ENCODE measurements at regions not wholly inside any gene's neighbourhood (a gene's known extent, or its start where the extent isn't known, plus 50 kb on each side); places are given as distances from the start of the nearest gene placed in this dataset.
"Not testable (repeated sequence)": the region's sequence is repeated elsewhere in the genome, so short reads cannot be mapped to it uniquely, and the experiment has no call there.

DNA sequence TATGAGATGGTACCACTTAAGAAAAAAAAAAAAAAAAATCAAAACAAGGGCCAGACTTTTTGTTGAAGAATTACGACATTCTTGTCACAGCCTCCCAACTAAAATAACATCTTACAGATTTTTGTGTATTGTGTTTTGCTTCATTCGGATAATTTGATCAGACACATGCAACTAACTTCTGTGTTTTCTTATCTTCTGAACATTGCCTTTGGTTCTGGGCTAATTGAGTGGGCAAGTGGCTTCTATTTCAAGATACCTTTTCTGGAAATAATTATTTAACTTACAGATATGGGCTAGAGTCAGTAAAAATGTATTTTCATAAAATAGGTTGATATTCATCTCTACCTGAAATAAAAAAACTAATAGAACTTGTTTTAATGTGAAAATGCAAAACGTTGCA, 165.1 kb downstream of the ANKRD7 start:
- TF ChIP-seq, protein P1, sequence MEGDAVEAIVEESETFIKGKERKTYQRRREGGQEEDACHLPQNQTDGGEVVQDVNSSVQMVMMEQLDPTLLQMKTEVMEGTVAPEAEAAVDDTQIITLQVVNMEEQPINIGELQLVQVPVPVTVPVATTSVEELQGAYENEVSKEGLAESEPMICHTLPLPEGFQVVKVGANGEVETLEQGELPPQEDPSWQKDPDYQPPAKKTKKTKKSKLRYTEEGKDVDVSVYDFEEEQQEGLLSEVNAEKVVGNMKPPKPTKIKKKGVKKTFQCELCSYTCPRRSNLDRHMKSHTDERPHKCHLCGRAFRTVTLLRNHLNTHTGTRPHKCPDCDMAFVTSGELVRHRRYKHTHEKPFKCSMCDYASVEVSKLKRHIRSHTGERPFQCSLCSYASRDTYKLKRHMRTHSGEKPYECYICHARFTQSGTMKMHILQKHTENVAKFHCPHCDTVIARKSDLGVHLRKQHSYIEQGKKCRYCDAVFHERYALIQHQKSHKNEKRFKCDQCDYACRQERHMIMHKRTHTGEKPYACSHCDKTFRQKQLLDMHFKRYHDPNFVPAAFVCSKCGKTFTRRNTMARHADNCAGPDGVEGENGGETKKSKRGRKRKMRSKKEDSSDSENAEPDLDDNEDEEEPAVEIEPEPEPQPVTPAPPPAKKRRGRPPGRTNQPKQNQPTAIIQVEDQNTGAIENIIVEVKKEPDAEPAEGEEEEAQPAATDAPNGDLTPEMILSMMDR (IDR thresholded peaks at IDR 0.05; ENCODE audit: low read length, missing control alignments), result no peak
- DNase-seq (ENCODE audit: low read depth), result no peak

GRCh38 chr7:118404211-118404610, 179.7 kb downstream of the ANKRD7 start:
- TF ChIP-seq, protein P1 (IDR thresholded peaks at IDR 0.05; ENCODE audit: low read length, missing control alignments), result no peak
- no peak overlapping the region for H3K4me3 ChIP-seq (replicated peaks; ENCODE audit: low read depth, low read length)
- no peak for DNase-seq (ENCODE audit: low read depth)

More for the DNA sequence above, 165.1 kb downstream of the ANKRD7 start:
- H3K4me3 ChIP-seq (replicated peaks; ENCODE audit: low read depth, low read length), result no peak overlapping the region

- TF ChIP-seq, protein P1 (IDR thresholded peaks at IDR 0.05; ENCODE audit: low read length, missing control alignments), result no peak
- DNase-seq (ENCODE audit: low read depth), result no peak
- no peak overlapping the region for H3K4me3 ChIP-seq (replicated peaks; ENCODE audit: low read depth, low read length)
Measured at GRCh38 chr7:118418433-118418832, 193.9 kb downstream of the ANKRD7 start.

DNA sequence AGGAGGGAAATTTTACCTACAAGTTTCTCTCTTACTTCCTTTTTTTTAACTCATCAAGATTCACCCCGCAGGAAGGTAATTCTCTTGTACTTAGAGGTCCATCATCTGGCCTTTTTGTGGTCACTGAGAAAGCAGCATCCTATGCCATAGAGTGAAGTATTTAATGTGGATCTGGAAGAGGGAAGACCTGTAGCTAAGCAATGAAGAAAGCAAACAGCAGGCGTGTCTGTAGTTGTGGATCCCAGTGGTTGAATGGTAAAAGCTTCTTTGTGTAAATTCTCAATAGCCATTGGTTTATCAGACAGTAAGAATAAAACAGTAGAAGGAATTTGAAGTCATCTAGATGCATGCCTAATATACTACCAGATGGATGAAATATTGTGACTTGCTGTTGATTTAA, 196.4 kb downstream of the ANKRD7 start:
- no peak overlapping the region for H3K4me3 ChIP-seq (replicated peaks; ENCODE audit: low read depth, low read length)
- TF ChIP-seq, protein P1 (IDR thresholded peaks at IDR 0.05; ENCODE audit: low read length, missing control alignments), result no peak
- no peak for DNase-seq (ENCODE audit: low read depth)

DNA sequence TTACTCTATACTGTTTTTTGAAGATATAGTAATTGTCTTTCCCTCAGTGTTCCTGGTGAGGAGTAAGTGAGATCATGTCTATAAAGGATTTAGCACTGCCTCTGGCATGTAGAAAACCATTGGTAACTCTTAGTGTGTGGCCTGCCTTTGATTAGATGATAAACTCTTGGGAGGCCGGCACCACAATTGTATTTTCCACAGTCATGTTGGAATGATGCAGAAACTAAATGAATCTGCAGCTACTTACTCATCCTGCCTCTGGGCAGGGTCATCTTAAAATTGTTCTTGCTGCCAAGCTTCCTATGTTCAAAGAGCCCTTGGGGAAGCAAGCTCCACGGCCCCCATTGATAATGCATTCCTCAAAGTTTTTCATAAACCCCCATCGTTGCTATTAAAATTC, 204.6 kb downstream of the ANKRD7 start:
- TF ChIP-seq, protein P1 (IDR thresholded peaks at IDR 0.05; ENCODE audit: low read length, missing control alignments), result no peak

DNA sequence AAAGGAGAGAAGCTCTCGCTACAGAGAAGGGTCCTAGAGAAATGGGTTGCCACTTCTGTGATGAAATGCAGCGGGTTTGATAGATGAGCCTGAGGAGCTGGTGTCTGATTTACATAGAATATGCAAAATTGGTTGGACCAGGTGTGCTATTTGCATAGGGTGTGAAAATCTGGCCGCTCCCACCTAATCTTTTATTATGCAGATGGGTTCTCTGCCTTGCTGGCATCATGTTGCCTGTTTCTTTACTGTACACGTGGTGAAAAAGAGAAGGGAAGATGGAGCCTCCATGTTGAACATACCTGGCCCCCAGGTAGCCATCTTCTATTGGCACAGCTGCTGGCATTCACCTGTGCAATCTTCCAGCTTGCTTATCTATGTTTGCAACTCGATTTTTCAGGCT, 212.2 kb downstream of the ANKRD7 start:
- no peak overlapping the region for H3K4me3 ChIP-seq (replicated peaks; ENCODE audit: low read depth, low read length)
- no peak for DNase-seq (ENCODE audit: low read depth)

More for the DNA sequence above, 204.6 kb downstream of the ANKRD7 start:
- DNase-seq (ENCODE audit: low read depth), result no peak
- H3K4me3 ChIP-seq (replicated peaks; ENCODE audit: low read depth, low read length), result no peak overlapping the region

GRCh38 chr7:118449030-118449429, 224.5 kb downstream of the ANKRD7 start:
- not testable (repeated sequence) for H3K4me3 ChIP-seq (replicated peaks; ENCODE audit: low read depth, low read length); DNase-seq (ENCODE audit: low read depth)

More for the DNA sequence above, 212.2 kb downstream of the ANKRD7 start:
- TF ChIP-seq, protein P1 (IDR thresholded peaks at IDR 0.05; ENCODE audit: low read length, missing control alignments), result no peak
